Anterior cingulate cortex (tissue), 58 donors: ENCODE measurements at regions not wholly inside any gene's neighbourhood (a gene's known extent, or its start where the extent isn't known, plus 50 kb on each side); places are given as distances from the start of the nearest gene placed in this dataset.
A peak's percentile ranks its signal among the peaks of the same experiment; 100 is the strongest.

ENCODE experiments used
- DNase-seq, 58 donors: peaks; one replicate each; lab custom pipeline; 2025; lab: John Stamatoyannopoulos, UW

DNA sequence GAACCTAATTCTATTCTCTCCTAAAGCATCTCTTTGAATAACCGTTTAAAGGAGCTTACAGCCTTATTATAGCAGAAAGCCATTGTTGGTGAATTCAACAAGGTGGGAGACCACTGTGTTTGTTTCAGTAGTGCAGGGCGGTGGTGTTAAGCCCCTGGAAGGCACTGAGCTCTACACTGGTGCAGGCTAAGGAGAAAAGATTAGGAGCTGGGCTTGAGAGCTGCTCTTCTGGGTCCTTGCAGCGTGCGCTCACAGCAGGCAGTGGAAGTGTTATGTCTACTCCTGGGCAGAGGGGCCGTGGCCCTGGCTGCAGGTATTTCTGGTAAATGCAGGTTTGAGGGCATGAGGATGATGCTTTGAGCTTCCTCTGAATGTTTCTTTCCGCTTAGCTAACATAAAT lies 361.2 kb downstream of the RNF144B start:
- no peak for DNase-seq

DNA sequence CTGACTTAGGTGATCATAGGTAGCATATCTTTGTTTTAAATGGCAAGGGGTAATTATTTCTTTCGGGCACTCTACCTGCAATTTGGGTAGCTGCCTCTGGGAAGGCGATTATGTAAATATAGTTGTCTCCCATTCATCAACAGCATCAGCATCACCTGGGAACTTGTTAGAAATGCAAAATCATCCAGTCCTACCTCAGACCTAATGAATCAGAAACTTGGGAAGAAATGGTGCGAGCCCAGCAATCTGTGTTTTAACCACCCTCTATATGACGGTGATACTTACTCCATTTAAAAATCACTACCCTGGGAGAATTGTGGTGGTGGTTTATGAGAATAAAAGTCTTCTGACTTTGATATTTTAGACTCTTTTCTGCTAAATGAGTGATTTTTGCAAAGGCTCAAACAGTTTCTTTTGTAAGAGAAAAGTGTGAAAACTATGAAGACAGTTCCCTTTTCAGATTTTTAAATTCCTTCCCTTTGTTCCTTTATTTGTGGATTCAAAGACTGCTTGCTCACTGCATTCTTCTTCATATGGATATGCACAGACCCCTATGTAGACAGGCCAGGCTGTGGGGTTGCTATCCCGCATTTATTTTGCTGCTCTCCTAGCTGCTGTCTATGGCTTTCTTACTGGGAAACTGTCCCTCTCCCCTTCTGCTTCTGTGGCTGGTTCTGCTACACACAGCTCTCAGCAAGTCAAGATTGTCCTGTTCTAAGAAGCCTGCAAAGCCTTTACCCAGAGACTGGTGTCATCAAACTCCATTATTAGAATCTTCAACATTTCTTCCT lies 365.3 kb downstream of the RNF144B start:
- DNase-seq: no peak

DNA sequence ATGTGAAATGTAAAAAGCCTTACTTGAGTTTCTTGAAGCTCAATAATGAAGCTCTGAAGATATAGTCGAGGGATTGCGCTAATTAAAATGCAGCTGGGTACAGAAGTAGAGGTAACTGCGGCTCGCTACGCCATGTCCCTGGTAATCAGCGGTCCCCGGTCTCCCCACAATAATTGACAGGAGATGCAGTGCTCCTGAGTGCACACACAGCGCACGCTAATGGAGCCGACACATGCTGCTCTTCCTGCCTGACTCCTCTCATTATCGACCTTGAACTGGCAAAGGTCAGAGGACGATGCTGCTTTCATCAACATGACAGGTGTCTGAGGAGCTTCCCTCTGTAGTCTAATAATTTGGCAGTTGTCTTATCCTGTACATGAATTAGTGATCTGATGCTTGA lies 365.9 kb downstream of the RNF144B start:
- DNase-seq: no peak

DNA sequence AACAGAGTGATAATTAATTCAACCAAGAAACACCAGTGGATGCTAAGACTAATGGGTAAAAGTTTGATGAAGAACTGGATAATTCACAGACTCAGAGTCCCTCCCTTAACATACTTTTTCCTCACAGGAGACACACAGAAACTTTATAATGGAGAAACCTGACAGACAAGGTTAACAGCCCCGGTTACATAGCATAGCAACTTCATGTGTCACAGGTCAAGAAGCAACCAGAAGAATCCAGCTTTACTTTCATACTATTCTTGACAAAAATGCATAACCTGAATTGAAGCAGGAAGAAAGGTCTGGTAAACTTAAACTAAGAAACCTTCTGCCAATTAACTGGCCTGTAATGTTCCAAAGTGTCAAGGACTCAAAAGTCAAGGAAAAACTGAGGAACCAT lies 375.9 kb downstream of the RNF144B start:
- DNase-seq: no peak

DNA sequence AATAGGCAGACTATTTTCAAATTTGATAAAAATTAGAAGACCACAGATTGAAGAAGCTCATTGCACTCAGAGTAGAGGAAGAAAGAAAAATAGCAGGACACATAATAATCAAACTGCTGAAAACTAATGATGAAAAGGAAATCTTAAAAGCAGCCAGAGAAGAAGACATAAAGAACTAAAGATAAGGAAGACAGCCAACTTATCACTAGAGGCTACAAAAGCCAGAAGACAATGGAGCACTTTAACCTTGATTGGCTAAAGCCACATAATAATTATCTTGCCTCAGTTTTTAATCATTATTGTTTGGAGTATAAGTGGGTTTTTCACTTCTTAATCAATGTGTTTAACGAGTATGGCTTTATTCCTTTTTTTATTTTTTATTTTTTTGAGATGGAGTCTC lies 397.6 kb downstream of the RNF144B start:
- DNase-seq: no peak

DNA sequence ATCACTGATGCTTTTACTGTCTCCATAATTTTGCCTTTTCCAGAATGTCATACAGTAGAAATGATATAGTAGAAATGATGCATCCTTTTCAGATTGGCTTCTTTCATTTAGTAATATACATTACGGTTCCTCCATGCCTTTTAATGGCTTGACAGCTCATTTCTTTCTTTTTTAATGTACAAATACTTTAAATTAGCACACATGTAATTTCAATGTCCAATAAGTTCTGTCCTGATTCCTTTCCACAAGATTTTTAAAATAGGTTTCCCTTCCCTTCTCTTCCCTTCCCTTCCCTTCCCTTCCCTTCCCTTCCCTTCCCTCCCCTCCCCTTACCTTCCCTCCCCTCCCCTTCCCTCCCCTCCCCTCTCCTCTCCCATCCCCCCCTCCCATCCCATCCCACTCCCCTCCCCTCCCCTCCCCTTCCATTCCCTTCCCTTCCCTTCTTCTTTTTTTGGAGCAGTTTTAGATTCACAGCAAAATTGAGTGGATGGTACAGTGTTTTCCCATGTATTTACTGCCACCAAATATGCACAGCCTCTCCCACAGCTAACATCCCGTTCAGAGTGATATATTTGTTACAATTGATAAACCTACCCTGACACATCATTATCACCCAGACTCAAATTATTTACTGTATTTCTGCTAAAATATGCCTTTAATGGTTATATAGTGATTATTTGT lies 398.8 kb downstream of the RNF144B start:
- no peak for DNase-seq

DNA sequence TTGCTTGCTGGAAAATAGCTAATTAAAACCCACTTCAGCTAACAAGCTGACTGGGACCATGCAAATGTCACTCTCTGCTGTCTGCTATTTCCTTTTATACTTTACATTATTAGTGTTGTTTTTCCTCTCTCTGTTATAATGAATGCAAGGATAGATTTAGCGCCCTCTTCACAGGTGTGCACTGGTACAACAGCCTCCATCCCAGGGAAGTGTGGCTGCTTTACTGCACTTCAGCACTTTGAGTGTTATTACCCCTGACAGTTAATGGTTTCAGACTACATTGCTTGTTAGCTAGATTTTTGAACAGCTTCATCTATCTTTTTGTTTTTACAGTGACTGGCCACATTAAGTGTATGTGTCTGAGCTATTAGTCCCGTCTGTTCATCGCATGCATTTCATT lies 405.7 kb downstream of the RNF144B start:
- no peak for DNase-seq

DNA sequence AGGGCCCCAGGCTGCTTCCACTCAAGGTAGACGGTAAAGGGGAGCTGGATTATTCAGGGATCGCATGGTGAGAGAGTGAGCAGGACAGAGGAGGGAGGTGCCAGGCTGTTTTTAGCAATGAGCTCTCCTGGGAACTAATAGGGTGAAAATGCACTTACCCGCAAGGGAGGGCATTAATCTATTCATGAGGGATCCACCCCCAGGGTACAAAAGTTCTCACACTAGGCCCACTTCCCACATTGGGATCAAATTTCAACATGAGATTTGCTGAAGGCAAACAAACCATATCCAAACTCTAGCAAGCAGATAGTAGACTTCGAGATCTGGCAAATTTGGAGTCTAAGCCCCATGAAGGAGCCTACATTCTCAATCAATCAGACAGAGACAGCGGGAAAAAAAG lies 408.6 kb downstream of the RNF144B start:
- DNase-seq: no peak

DNA sequence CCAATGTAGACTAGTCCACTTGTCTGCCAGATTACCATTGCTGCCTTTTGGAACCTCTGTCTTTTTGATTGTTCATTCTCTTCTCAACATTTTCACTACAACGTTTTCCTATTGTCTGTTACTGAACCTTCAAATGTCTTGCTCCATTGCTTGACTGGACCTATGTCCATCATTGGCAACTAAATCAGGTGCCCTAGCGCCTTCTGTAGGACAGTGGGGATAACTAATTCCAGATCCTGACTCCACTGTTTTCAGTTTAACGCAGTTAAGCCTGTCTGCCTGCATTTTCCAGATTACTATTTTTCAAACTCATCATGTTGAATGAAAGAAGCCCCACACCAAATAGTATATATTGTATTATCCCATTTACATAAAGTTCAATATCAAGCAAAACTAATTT lies 433.6 kb downstream of the RNF144B start:
- DNase-seq: no peak

DNA sequence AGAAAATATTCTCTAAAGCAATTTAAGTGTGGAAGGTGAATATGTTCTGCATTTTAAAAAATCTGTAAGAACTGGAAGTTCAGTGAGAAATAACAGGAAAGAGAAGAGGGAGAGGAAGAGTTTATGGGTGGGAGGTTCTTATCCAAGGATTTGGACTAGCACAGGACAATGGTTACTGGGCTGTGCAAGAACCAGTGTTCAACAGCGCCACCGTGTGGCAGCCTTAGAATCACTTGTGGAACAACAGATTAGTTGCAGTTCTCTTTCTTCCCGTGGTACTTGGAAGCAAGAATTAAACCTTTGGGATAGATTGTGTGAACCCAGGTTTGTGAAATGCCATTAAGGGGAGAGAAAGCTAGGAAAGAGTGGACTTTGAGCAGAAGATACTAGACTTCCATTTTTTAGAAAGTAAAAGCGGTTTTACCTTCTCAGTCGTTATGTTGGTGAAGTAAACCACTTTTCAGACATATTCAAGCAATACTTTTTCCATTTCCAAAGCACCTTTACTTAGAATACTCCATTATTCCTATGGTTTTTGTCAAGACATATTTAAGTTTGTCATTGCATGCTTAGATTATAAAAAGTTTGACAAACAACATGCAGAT lies 436.7 kb downstream of the RNF144B start:
- DNase-seq: no peak

DNA sequence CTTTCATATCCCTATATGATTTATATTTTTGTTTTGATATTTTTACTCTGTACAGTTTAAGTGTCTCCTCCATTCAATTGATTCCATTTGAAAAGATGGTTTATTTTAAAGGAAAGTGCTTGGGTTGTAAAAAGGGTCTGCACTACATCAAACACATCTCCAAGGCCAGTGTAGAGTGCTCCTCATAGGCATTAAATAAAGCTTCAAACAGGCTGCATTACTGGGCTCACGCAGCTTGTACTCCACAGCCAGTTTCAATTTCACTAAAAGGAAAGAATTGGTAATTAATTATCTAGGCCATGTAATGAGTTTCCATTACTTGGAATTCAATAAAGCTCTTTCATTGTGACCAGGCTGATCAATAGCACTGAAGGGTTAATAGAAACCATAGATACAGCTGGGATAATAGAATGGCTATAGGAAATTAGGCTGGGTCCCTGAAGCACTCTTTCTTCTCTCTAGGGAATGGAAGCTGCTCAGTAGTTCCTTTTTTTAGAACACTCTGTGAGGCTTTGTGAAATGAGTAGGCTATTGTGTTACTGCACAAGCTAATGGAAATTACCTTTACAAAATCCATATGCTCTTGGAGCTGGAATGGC lies 442.2 kb downstream of the RNF144B start:
- DNase-seq: no peak

DNA sequence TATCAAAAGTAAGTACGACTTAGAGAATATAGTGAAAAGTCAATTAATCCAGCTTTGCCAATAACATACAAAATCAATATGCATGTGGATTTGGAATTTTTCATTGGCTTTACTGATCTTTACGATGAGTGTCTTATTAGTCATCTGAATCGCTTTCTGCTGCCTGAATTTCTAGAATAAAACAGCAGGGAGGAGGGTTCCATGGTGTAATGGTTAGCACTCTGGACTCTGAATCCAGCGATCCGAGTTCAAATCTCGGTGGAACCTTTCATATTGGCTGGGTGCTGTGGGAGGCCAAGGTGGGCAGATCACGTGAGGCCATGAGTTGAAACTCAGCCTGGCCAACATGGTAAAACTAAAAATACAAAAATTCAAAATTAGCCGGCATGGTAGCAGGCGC lies 448.8 kb downstream of the RNF144B start:
- DNase-seq: no peak

DNA sequence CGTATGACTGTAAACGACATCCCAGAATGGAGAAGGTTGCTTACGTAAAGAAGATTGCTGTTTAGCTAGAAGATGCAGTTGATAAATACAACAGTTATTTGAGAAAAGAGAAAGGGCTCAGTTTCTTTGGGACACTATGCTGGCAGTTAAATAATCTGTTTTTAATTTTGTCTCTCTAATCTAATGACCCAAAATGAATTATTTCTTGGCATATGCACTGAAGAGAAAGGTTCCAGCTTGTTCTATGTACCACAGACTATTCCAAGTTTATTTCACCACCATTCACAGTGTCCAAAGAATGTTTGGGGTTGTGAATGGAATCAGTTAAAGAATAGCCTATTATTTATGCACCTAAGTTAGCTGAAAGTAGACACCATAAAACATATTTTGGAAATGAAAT lies 449.9 kb downstream of the RNF144B start:
- DNase-seq: no peak

DNA sequence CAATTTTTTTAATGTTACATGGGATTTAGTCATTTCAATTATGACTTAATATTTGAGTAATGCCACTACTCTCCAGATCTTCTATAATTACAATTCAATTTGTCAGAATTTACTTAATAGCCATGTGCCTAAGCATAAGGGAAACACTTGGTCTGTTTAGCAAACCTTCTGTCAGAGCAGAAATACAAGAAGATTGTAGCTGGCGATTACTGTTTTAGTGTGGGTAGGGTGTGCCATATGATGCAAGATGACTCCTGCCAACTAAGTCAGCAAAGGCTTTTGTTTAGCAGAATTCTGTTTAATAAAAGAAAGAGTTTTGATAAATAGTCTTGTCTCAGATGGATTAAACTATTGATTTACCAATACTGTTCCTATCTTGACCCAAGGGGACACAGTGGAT lies 455.4 kb downstream of the RNF144B start:
- no peak for DNase-seq

DNA sequence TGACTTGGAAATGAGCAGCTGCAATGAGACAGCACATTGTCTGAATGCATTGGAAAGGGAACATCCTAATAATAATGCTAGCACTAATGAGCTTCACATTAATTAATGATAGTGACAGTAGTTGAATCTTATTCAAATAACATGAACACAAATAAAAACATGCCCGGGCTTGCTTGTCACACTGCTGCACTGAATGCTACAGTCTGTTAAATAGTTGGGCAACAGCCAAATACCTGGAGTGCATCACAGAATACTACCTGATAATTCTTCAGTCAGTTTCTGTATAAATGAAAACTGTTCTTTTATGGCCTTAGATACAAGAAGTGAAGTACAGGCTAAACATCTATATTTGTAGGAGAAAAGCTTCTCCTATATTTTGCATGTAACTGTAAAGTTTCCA lies 458.7 kb downstream of the RNF144B start:
- no peak for DNase-seq

DNA sequence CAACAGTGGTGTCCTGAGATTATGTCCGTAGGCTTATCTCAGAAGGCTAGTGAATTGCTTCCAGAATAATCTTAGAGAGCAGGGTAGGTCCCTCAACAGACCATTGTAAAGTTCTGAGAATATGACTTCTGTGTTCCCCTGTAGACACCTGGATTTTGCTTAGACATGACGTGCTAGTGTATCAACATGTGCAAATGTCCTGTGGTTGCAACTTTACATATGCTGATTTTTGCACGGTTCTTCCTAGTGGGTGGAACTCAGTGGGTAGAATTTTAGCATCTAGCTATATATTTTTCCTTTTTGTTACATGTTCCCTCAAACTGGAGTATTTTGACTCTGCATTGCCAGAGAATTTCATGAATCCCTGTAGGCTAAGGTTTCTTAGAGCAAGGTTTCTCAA lies 459.2 kb downstream of the RNF144B start:
- no peak for DNase-seq

DNA sequence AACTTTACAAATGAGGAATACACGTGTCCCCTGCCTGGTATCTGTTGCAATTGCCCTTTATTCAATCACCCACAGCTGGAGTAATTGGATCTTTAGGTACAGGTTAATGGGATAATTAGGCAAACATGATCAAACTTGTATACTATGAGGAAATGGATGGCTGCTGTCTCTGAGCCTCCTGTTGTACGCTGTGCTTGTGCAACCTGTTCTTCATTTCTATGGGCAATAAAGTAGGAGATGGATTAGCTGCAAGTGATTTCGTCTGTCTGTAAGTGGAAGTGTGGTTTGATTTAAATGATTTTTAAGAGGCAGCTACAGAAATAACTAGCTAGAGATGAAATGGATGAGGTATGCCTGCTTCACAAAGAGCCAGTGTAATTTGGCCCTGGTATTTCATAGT lies 474.1 kb downstream of the RNF144B start:
- DNase-seq: no peak

DNA sequence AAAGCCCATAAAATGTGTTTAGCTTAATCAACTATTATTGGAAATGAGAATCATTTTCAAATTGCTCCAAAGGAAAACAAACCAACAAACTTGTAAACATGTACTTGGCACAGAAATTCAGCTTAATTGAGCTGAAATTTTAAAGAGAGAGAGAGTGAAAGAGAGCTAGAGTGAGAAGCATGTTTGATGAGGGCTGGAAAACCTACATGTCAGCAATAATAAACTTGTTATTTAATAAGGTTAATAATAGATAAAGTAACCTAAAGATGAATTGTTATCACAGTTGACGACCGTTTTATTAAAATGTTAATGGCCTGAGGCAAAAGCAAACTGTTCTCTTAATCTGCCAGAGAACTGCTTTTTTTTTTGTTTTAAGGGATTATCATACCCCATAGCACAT lies 496.1 kb downstream of the RNF144B start:
- no peak for DNase-seq

DNA sequence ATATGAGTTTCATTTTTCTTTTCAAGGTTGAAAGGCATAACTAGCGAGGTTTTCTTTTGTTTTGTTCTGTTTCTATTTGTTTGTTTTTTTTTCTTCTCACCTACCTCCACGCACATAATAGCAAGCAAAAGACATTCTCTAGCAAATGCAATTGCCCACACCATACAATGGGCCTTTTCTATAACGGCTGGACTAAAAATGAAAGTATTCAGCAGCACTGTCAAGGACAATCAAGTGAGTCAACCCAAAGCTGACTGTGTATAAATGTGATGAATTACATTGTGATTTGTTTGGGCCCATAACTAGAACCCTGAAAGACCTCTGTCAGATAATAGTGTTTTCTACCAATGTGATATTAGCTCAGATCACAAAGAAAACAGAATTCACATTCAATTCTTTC lies 496.7 kb downstream of the RNF144B start:
- peak in 6 of 58 donors; percentile 0 to 21 (median 7) for DNase-seq

DNA sequence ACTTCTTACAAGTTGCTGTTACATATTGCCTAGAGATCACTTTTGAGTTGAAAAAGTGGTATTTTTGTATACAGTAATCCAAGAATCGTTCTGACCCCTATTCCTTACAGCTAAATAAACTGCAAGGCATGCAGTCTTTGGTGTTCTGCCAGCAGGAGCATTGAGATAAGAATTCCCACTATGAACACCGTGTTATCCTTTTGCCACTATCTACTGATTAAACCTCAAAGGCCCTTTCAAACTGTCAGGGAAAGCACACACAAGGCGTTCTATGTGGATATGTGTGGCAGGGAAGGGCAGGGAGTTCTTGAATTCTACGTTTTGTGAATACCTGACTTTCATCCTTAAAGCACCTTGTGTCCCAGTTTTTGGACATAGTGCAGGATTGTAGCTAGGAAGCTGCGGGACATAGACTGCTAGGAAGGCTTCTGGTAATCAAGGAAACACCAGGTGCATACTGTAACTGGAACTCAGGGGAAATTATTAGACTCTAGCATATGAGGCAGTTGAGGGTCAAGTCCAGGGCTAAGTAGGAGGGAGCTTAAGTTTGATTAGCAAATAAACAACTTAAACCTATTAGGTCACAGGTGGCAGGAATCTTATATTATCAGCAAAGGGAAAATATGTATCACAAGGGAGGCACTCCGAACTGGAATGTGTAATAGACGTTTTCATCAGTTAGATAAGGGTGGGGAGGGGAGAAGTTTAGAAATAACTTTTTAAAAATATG lies 506.6 kb downstream of the RNF144B start:
- DNase-seq: no peak

DNA sequence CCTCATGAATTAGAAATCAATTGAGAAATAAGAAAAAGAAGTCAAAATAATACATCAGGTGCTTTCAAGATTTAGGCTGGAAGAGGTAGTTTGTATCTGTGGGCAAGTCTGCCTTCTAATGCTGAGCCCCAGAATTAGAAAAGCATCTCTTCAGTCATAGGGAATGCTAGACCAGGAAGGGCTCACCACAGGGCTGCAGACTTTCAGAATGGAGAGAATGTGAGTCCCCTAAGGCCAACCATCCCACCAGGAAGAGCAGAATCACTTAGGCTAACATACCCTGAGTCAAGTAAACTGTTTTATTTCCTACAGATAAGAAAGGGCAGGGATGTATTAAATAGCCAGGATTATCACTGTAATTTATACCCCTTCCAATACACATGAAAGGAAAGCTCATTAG lies 510.2 kb downstream of the RNF144B start:
- DNase-seq: no peak
